NCI-H1092 treated with DMSO at 0.1 percent for 48 hours (cell line): ENCODE measurements at regions not wholly inside any gene's neighbourhood (a gene's known extent, or its start where the extent isn't known, plus 50 kb on each side); places are given as distances from the start of the nearest gene placed in this dataset.
A peak's percentile ranks its signal among the peaks of the same experiment; 100 is the strongest.
"Not testable (repeated sequence)": the region's sequence is repeated elsewhere in the genome, so short reads cannot be mapped to it uniquely, and the experiment has no call there.

Source experiments
- DNase-seq: peaks from one replicate; lab custom pipeline; 2025; lab: John Stamatoyannopoulos, UW

- not testable (repeated sequence) for DNase-seq
Measured at GRCh38 chr5:118284230-118284629, 704.1 kb downstream of the DTWD2 start.

DNA sequence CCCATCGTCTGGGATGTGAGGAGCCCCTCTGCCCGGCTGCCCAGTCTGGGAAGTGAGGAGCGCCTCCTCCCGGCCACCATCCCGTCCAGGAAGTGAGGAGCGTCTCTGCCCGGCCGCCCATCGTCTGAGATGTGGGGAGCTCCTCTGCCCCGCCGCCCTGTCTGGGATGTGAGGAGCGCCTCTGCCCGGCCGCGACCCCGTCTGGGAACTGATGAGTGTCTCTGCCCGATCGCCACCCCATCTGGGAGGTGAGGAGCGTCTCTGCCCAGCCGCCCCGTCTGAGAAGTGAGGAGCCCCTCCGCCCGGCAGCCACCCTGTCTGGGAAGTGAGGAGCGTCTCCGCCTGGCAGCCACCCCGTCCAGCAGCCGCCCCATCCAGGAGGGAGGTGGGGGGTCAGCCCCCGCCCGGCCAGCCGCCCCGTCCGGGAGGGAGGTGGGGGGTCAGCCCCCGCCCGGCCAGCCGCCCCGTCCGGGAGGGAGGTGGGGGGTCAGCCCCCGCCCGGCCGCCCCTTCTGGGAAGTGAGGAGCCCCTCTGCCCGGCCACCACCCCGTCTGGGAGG is 705.8 kb downstream of the DTWD2 start:
- not testable (repeated sequence) for DNase-seq

DNA sequence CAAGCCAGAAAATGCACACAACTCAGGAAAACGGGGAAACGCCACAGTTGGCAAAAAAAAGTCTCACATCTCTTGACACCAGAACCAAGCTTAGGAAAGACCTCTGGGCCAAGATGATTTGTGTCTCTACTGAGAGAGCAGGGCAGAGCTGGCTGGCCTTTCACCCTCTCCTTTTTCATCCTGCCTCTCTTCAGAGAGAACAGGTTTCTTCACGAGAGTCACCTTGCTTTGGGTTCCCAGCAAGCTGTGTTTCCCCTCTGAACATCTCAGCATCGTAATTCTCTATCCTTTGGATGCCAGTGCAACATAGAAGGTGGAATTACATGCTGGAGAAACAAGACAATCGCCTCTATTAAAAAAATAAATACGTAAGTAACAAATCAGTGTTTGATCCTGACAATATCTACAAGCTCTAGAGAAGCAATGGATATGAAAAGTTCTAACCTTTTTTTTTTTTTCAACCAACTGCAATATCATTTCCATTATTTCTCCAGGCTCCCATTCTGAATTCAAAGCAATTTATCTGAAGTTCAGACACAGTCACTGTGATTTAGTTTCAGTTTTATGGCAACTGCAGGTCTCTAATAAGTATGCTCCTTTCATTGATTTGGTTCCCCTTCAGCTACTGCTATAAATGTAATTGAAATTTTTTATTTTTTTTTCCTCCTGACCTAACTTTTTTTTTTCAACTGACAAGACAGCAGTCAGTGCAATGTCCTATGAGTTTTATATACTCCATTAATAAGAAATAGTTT is 708.6 kb downstream of the DTWD2 start:
- DNase-seq = no peak

GRCh38 chr5:118270526-118270925 is 717.8 kb downstream of the DTWD2 start:
- no peak for DNase-seq

DNA sequence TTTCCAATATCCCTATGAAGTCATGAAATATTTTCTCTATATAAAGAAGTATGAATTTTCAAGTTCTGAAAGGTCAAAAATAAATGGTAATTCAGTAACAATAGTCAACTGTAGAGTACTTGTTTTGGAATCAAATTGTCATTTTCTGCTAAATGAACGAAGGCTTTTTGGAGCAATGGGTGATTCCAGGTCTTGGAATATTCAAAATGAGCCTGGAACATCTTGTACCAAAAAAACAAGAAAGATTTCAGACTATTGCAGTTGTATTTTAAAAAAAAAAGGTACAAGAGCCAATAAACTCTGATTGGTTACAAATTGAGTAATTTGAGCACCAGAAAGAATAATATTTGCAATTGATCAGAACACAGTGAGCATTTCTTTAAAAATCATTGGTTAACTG is 730.1 kb downstream of the DTWD2 start:
- DNase-seq = no peak

- DNase-seq = no peak
Measured at GRCh38 chr5:118257066-118257465, 731.3 kb downstream of the DTWD2 start.

GRCh38 chr5:118253225-118254061 is 734.9 kb downstream of the DTWD2 start:
- peak; percentile 59 for DNase-seq

DNA sequence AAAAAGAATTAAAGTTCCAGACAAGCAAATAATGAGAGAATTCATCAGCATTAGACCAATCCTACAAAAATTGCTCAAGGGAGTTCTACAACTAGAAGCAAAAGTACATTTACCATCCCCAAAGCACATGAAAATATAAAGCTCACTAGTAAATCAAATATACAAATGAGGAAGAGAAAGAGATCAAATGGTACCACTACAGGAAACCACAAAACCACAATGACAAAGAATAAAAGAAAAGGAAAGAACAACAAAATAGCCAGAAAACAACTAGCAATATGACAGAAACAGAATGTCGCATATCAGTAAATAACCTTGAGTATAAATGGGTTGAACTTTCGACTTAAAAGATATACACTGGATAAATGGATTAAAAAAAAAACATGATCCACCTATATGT is 739.0 kb downstream of the DTWD2 start:
- no peak for DNase-seq

DNA sequence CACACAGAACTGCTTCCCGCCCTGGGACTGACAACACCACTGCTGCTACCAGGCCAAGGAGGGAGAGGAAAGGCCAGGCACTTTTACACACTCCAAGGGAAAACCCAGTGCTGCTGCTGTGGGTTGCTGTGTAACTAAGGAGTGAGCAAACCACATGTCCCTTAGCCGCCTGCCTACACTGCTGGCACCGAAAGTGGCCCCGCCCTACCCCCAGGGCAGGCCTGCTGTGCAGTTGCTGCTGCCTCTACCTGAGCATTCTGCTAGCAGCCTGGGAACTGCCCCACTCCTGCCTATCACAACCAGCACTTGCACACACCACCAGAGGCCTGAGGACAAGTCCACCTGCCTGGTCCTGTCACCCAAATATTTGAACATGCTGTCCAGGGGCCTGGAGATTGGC is 740.9 kb downstream of the DTWD2 start:
- DNase-seq = no peak

GRCh38 chr5:118243613-118244012 is 744.7 kb downstream of the DTWD2 start:
- DNase-seq = no peak

GRCh38 chr5:118243068-118243467 is 745.3 kb downstream of the DTWD2 start:
- DNase-seq = no peak

- no peak for DNase-seq
Measured at GRCh38 chr5:118236108-118236849, 752.1 kb downstream of the DTWD2 start.

GRCh38 chr5:118233606-118234005 is 754.7 kb downstream of the DTWD2 start:
- no peak for DNase-seq

DNA sequence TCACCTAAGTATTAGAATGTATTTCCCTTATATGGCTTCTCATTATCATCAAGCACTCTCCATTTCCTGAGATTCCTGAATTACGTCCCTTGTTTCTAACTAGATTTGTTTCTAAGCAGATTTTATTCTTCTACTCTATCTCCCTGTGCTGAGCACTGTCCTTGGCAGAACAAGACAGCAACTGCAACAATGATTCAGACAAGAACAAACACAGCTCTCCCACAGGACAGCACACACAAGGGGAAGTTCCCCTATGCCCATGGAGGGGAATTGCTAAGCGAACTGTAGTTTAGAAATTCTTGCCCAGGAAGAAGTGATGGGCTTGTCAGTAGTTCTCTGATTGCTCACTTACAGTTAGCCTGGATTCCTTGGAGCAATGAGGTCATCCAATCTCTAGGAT is 759.9 kb downstream of the DTWD2 start:
- no peak for DNase-seq

DNA sequence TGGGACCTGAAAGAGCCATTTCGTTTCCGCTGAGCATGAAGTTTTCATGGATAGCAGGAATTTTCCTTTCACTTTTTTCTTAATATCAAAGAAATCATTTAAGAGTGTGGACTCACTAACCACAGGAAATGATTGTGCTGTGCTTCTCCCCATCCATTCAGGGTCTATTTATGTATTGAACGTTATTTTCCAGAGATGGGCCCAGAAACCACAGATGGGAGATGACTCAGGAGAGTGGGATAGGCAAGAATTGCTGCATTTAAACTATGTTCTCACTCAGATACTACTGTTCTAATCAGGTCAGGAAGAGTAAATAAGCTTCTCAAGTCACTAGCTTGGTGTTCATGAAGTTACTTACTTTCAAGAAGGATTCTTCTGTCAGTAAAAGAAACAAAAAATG is 763.8 kb downstream of the DTWD2 start:
- DNase-seq = no peak

- DNase-seq = no peak
Measured at GRCh38 chr5:118220556-118221195, 767.7 kb downstream of the DTWD2 start.

- DNase-seq = no peak
Measured at GRCh38 chr5:118211606-118212005, 776.7 kb downstream of the DTWD2 start.

- DNase-seq = no peak
Measured at GRCh38 chr5:118208031-118208453, 780.3 kb downstream of the DTWD2 start.

DNA sequence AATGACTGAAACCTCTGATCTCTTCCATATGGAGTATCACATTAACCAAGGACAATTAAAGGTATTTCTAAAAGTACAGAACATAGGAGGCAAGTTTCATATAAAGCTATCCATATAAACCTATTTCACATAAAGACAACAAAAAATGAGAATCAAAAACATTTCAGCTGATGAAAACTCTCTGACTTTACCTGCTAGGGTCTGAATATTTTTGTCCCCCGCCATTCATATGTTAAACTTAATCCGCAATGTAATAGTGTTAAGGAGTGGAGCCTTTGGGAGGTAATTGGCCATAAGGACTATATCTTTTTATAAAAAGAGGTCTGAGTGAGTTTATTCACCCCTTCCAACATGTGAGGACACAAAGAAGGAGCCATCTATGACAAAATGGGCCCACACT is 788.5 kb downstream of the DTWD2 start:
- no peak for DNase-seq

GRCh38 chr5:118196229-118196628 is 792.1 kb downstream of the DTWD2 start:
- DNase-seq = no peak

GRCh38 chr5:118195211-118195610 is 793.1 kb downstream of the DTWD2 start:
- no peak for DNase-seq
